SJSA1 (cell line): ENCODE measurements at regions not wholly inside any gene's neighbourhood (a gene's known extent, or its start where the extent isn't known, plus 50 kb on each side); places are given as distances from the start of the nearest gene placed in this dataset.

Experiments used
- DNase-seq, 2 experiments: peaks; one replicate each; pipeline ENCODE4 v3.0.0-alpha.2; 2015 to 2020; ENCODE audit warnings: low spot score in 2 of 2, low read depth in 1 of 2
- H3K27ac ChIP-seq: fragments of 250-450 bp; sonication (Bioruptor Pico); 2 replicates; pipeline ENCODE4 v1.5.1; 2020; ENCODE audit warnings: mild to moderate bottlenecking, moderate library complexity
- H3K27me3 ChIP-seq: fragments of 250-450 bp; sonication (Bioruptor Pico); replicated peaks from 2 replicates; pipeline ENCODE4 v1.5.1; 2020; ENCODE audit warnings: mild to moderate bottlenecking, moderate library complexity
- H3K36me3 ChIP-seq: fragments of 250-450 bp; sonication (Bioruptor Pico); 2 replicates; pipeline ENCODE4 v1.5.1; 2020; ENCODE audit warnings: mild to moderate bottlenecking
- H3K4me1 ChIP-seq: fragments of 250-450 bp; sonication (Bioruptor Pico); replicated peaks from 2 replicates; pipeline ENCODE4 v1.6.1; 2021; ENCODE audit warnings: mild to moderate bottlenecking
- H3K4me3 ChIP-seq: fragments of 250-450 bp; sonication (Bioruptor Pico); 2 replicates; pipeline ENCODE4 v1.5.1; 2020; ENCODE audit warnings: mild to moderate bottlenecking
- H3K9me3 ChIP-seq: fragments of 250-450 bp; sonication (Bioruptor Pico); replicated peaks from 2 replicates; pipeline ENCODE4 v1.5.1; 2020; ENCODE audit warnings: mild to moderate bottlenecking

DNA sequence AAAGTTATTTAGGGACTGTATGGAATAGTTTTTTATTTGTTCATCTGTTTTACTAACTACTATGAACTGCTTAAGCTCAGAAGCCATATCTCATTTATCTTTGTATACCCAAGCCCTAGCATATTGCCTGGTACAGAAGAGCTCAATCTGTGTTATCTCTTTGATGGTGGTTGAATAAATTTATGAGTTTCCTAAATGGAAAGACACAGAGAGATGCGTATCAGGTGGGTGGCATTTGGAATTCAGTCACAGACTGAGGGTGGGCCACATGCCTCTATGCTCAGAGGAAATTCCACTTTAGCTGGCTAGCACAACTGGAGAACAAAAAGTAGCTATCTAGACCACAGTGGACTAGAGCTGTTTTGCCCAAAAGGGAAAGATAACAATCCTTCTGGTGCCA lies 145.5 kb downstream of the SLC6A15 start:
- no peak overlapping the region for H3K4me3 ChIP-seq
- H3K27ac ChIP-seq = no peak overlapping the region
- H3K27me3 ChIP-seq = no peaks in the 10 kb centered on the region
- no peaks in the 10 kb centered on the region for H3K4me1 ChIP-seq
- H3K36me3 ChIP-seq = no peaks in the 10 kb centered on the region
- no peaks in the 10 kb centered on the region for H3K9me3 ChIP-seq
- no peak for DNase-seq

DNA sequence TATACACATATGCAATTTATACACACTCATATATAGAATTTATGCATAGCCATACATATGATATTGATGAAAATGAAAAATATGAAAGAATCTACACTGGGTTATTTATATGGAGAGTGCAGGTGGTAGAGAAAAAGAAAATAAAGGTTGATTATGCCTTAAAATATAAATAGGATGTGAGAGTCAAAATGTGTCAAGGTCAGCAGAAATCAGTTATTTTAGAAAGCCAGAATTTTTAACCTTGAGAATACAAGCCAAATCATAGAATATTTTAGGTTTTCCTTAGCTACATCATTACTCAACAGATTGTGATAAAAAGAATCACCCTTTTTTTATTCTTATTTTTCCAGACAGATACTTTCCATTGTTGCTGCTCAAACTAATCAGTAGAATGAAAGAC lies 146.2 kb downstream of the SLC6A15 start:
- Histone ChIP-seq H3K9me3 (no peaks in the 10 kb centered on the region), H3K4me1 (no peaks in the 10 kb centered on the region), H3K27me3 (no peaks in the 10 kb centered on the region), H3K27ac (no peak overlapping the region), H3K4me3 (no peak overlapping the region), H3K36me3 (no peaks in the 10 kb centered on the region)
- no peak for DNase-seq

DNA sequence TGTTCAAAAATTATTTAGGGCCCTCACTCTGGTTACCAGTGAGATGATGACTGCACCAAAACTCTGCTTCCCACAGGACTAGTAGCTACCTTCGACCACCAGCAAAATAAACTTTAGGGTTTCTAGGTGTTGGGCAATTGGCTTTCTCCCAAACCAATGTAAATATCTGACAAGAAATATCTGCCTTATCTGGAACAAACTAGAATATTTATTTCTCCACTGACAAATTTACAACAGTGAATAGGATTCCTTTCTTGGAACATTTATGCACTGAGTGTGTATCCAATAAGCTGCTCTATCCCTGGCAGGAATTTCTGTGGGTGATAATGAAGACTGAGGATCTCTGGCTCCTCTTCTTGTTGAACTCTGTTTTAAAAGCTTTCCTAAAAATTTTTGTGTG lies 148.6 kb downstream of the SLC6A15 start:
- no peak overlapping the region for H3K27ac ChIP-seq
- H3K4me3 ChIP-seq = no peak overlapping the region
- H3K36me3 ChIP-seq = no peaks in the 10 kb centered on the region
- DNase-seq = no peak
- no peaks in the 10 kb centered on the region for H3K4me1 ChIP-seq
- H3K27me3 ChIP-seq = no peaks in the 10 kb centered on the region
- no peaks in the 10 kb centered on the region for H3K9me3 ChIP-seq

DNA sequence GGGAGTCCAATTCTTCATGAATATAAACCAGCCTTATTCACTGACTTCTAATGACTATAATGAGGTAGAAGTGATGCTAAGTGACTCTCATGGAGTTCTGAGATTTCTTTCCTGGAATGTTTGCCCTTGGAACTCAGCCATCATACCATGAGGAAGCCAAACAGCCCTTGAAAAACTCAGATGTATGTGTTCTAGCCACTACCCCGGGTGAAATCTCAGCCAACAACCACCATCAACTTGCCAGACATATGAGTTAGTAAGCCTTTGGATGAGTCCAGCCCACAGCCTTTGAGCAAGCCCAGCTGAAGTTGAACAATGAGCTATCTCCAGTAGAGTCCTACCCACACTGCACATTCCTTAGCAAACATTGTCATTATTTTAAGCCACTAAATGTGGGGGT lies 149.5 kb downstream of the SLC6A15 start:
- no peak for DNase-seq
- Histone ChIP-seq H3K27ac (no peak overlapping the region), H3K9me3 (no peaks in the 10 kb centered on the region), H3K36me3 (no peaks in the 10 kb centered on the region), H3K27me3 (no peaks in the 10 kb centered on the region), H3K4me1 (no peaks in the 10 kb centered on the region), H3K4me3 (no peak overlapping the region)

DNA sequence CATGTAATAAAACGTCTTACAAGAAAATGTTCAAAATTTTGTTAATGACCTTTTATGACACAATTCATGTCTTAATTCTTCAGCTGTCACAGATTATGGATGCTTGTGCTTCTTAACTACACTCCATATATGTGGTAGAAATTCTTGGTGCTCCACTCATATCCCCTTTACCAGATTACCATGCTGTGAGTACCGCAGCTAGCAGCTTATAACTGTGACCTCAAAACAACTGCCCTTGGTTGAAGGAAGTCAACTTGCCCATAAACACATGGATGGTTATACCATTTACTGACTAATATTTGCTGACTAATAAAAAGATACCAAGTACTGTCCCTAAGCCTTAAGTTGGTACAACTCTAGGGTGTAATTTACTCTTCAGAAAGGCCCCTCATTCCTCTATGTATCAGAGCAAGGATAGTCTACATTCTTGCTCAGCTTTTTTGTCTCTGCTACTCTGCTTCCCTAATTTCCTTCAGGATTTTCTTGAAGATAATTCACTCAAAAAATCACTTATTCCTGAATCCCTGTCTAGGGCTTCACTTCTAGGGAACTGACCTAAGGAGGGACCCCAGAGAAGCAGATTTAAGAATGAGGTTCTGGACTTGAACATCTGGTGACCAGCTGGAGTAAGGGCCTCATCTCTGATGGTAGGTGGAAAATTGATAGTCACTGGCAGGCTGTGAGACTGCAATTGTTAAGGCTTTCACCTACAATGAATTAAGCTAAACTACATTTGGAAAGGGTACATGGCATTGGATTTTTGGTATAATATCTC lies 152.3 kb downstream of the SLC6A15 start:
- Histone ChIP-seq H3K4me3 (no peak overlapping the region), H3K4me1 (no peaks in the 10 kb centered on the region), H3K36me3 (no peaks in the 10 kb centered on the region), H3K27me3 (no peaks in the 10 kb centered on the region), H3K9me3 (no peaks in the 10 kb centered on the region), H3K27ac (no peak overlapping the region)
- no peak for DNase-seq

DNA sequence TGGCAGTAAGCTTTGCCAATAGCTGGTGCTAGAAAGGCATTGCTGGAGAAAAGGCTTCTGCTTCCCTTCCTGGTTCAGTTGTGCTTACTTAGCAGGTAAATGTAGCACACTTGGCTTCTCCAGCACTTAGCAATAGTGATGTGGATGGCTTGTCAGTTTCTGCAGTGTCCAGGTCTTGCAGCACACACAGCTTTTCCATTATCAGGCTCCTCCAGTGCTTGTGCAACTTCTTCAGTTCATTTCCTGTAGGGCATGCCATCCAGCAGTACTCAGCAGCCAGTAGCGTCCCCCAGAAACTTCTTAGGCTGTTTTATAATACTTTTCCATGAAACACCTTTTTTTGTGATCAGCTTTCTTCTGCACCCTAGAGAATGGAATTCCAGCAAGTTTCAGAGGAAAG lies 154.6 kb downstream of the SLC6A15 start:
- H3K9me3 ChIP-seq = no peaks in the 10 kb centered on the region
- no peaks in the 10 kb centered on the region for H3K4me1 ChIP-seq
- H3K4me3 ChIP-seq = no peak overlapping the region
- no peaks in the 10 kb centered on the region for H3K27me3 ChIP-seq
- no peaks in the 10 kb centered on the region for H3K36me3 ChIP-seq
- no peak for DNase-seq
- H3K27ac ChIP-seq = no peak overlapping the region

DNA sequence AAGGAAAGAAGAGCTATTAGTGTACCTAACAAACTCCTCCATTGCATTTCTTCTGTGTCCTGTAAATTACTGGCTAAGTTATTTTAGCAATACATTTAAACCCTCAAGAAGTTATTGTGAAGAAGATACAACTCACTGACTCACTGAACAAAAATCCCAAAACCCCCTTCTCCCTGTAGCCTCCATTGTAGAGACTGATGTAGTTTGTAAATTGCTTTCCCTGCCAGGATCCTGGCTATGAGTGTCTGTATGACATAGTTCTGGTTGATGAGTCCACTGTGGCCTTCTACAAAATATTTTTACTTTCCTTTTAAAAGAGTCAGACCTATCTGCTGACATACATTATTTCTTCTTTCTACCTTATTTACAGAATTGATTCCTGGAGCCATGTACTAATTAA lies 155.6 kb downstream of the SLC6A15 start:
- Histone ChIP-seq H3K27me3 (no peaks in the 10 kb centered on the region), H3K36me3 (no peaks in the 10 kb centered on the region), H3K27ac (no peak overlapping the region), H3K4me1 (no peaks in the 10 kb centered on the region), H3K4me3 (no peak overlapping the region), H3K9me3 (no peaks in the 10 kb centered on the region)
- DNase-seq = peak in 1 of 2 experiments; percentile 1

DNA sequence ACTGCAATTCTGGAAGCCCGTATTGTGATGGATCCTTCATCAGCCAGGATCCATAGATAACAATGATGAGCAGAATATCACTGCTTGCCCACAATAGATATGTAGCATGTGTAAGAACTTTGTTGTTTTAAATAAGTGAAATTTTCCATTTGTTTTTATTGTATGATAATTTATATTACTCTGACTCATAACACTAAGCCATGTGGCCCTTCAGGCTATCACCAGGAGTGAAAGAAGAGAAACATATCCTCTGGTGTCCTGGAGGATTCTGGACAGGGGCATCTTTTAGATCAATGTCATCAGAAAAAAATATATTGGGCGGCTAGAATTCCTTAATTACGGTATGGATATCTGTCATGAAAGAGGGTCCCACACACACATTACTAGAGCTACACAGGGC lies 167.5 kb downstream of the SLC6A15 start:
- H3K4me1 ChIP-seq = no peaks in the 10 kb centered on the region
- no peak overlapping the region for H3K27ac ChIP-seq
- no peaks in the 10 kb centered on the region for H3K36me3 ChIP-seq
- no peak for DNase-seq
- no peaks in the 10 kb centered on the region for H3K27me3 ChIP-seq
- no peak overlapping the region for H3K4me3 ChIP-seq
- H3K9me3 ChIP-seq = no peaks in the 10 kb centered on the region

DNA sequence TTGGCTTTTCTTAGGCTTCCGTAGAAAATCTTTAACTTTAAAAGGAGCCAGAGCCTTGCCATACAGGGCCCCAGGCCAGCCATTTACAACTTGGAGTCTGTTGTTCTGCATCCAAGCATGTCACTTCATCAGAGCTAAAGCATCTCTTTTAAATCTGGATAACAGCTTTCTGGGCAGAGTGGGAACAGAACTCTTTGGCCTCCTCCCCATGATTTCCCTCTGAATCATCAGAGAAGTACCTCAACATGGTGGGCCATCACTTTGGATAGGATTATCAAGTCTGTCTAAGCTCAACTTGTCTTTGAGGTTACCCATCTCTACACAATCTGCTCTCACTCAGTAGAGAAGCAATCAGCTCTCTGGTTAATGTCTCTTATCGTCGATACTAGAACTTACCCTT lies 170.9 kb downstream of the SLC6A15 start:
- no peak for DNase-seq
- H3K4me1 ChIP-seq = no peaks in the 10 kb centered on the region
- no peaks in the 10 kb centered on the region for H3K27me3 ChIP-seq
- no peaks in the 10 kb centered on the region for H3K36me3 ChIP-seq
- H3K4me3 ChIP-seq = no peak overlapping the region
- H3K9me3 ChIP-seq = no peaks in the 10 kb centered on the region
- H3K27ac ChIP-seq = no peak overlapping the region

DNA sequence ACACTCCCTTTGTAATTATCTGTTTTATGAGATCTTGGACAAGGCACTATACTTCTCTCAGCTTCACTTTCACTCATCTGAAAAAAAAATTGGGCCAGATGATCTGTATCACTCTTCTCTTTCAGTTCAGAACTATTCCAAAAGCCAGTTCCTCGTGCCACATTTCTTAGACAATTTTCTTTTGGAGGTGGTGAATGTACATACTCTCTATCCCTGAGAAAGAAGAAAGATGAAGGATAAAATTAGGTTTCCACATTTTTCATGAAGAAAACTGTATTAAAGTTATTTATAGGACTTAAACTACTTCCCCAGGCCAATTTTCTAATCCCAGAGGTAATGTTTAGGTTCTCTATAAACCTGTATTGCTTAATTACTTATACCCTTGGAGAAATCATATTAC lies 171.6 kb downstream of the SLC6A15 start:
- Histone ChIP-seq H3K36me3 (no peaks in the 10 kb centered on the region), H3K27me3 (no peaks in the 10 kb centered on the region), H3K9me3 (no peaks in the 10 kb centered on the region), H3K4me3 (no peak overlapping the region), H3K4me1 (no peaks in the 10 kb centered on the region), H3K27ac (no peak overlapping the region)
- no peak for DNase-seq

DNA sequence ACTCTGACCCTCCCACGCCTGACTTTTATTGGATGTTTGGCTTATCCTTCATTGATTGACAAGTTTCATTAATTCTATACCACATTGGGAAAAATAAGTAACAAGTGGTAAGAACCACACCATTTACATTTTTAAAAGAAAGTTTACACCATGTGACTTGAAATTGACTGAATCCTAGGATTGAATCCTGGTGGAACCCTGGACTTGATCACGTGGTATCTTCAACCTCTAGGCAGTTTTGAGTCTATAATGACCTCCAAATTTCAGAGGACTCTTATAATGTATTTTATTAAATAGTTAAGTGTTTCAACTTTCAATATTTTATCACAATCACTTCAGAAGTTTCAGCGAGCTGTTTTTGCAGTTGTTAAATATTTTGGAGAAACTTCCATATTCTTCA lies 172.0 kb downstream of the SLC6A15 start:
- no peak overlapping the region for H3K4me3 ChIP-seq
- no peaks in the 10 kb centered on the region for H3K4me1 ChIP-seq
- H3K36me3 ChIP-seq = no peaks in the 10 kb centered on the region
- DNase-seq = no peak
- H3K27ac ChIP-seq = no peak overlapping the region
- H3K9me3 ChIP-seq = no peaks in the 10 kb centered on the region
- H3K27me3 ChIP-seq = no peaks in the 10 kb centered on the region

DNA sequence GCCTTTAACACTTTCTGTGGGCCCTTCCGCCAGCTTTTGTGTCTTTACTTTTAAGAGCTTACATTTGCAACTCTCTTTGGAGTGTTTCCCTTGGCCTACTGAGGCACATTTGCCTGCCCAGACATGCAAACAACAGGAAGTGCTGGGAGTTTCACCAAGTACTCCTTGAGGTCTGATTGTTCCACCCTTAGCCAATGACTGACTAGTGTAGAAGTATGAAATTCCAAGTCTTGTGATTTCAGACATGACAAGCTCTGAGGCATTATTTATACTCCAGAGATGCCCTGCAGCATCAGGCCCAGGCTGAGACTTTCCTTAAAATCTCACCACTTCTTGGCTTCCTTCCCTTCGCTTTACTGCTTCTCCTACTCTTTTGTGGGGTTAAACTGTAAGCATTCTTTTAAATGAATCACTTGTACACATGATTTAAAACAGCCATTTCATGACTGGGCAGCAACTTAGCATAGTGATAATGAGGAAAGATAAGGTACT lies 174.1 kb downstream of the SLC6A15 start:
- peak in 1 of 2 experiments; percentile 1 for DNase-seq
- H3K4me1 ChIP-seq = no peaks in the 10 kb centered on the region
- no peak overlapping the region for H3K4me3 ChIP-seq
- H3K27me3 ChIP-seq = no peaks in the 10 kb centered on the region
- no peaks in the 10 kb centered on the region for H3K36me3 ChIP-seq
- H3K27ac ChIP-seq = no peak overlapping the region
- no peaks in the 10 kb centered on the region for H3K9me3 ChIP-seq

DNA sequence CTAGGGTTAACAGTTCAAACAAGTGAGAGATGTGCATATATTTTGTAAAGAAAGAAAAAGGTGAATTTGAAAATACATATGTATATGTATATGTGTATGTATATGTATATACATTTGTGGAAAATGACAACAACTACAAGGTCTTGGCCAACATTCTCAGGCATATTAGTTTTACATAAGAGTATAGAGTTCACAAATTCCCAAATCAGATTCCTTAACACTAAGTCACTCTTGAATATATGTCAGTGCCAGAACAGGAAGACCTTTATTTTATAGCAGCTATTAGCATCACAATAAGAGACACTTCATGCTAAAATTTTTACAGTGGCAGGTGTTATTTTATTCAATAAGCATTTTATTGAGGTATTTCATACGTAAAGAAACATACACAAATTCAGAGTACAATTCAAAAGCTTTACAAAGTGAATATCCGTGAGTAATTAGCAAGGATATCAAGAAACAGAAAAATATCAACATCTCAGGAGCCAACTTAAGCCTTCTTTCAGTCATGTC lies 179.7 kb downstream of the SLC6A15 start:
- Histone ChIP-seq H3K27ac (no peak overlapping the region), H3K36me3 (no peaks in the 10 kb centered on the region), H3K27me3 (no peaks in the 10 kb centered on the region)

DNA sequence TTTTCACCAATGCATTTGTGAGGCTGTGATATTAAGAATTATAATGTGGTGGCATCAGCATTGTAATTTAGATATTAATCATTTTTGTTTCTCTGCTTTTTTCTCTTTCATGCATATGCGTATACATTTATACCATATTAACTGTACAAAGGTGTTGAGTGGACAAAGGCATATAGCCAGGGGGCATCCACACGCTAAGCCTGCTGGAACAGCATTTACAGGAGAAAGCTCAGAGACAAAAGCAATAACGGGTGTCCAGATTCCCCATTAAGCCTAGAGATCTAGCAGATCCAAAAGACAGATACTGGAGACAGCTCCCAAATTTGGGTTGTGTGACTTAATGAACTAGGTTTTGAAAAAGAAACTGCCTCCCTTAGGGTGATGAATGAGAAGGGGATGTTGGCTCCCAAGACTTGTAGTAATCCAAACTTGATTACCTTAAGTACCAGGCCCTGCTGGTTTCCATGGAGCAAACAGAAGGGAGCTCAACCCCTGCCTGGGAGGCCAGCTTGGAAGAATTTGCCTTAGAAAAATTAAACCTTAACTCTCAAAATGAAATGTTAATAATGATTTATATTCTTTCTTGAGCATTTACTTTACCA lies 181.9 kb downstream of the SLC6A15 start:
- Histone ChIP-seq H3K4me1 (no peaks in the 10 kb centered on the region), H3K36me3 (no peaks in the 10 kb centered on the region), H3K9me3 (no peaks in the 10 kb centered on the region), H3K4me3 (no peak overlapping the region), H3K27ac (no peak overlapping the region), H3K27me3 (no peaks in the 10 kb centered on the region)
- no peak for DNase-seq

More for the DNA sequence above, 179.7 kb downstream of the SLC6A15 start:
- no peaks in the 10 kb centered on the region for H3K4me1 ChIP-seq
- no peaks in the 10 kb centered on the region for H3K9me3 ChIP-seq
- H3K4me3 ChIP-seq = no peak overlapping the region
- no peak for DNase-seq
